Transverse colon (tissue), 4 donors: ENCODE measurements at regions not wholly inside any gene's neighbourhood (a gene's known extent, or its start where the extent isn't known, plus 50 kb on each side); places are given as distances from the start of the nearest gene placed in this dataset.

Source experiments
- POLR2A ChIP-seq: fragments of 450-650 bp; IDR thresholded peaks from one replicate; pipeline ENCODE4 v1.6.1; 2016; ENCODE audit warnings: antibody characterized with exemption, mild to moderate bottlenecking, moderate library complexity
- POLR2AphosphoS5 ChIP-seq, 3 donors: sonication (generic); formaldehyde crosslinking; IDR thresholded peaks; one replicate each; pipeline ENCODE4 v1.6.1; 2016; ENCODE audit warnings: antibody characterized with exemption in 3 of 3
- TF ChIP-seq, protein P1 (sequence below), 5 experiments: fragments of 200-600 bp in 3 of 5; fragments of 450-650 bp in 2 of 5; sonication (generic) in 3 of 5; IDR thresholded peaks; 1 replicate in 2 of 5; 2 replicates in 3 of 5; pipeline ENCODE4 v1.5.1; 2016 to 2017; ENCODE audit warnings: antibody characterized with exemption in 5 of 5, inconsistent platforms in 3 of 5, mild to moderate bottlenecking in 2 of 5, moderate library complexity in 1 of 5

DNA sequence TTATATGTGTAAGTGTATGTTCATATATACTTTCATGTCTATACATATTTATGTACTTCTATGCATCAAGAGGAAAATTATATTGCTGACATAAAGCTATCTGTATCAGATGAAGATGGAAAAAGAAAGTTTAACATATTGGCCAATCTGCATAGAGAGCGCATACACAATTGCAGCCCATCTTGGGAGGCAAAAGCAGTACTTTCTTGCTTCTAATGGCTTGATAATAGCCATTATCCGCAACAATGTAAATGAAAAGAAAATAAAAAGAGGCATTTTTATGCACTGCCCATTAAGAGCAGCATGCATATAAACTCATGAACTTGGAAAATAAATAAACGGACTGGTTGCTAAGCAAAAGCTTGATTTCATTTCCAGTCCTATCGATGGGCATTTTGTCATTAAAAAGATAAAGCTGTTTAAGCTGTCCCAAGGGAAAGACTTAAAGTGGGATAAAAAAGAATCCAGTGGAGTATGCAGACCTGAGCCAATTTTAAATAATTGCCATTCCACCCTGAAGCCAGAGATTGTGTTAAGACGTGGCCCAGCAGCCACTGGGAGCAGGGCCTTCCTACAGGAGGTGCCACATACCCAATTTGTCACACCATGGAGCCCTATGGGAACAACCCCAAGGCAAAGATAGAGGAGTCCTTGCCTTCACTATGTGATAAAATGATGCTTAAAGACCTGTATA lies 183.6 kb upstream of the CDH11 start:
- TF ChIP-seq, protein P1, sequence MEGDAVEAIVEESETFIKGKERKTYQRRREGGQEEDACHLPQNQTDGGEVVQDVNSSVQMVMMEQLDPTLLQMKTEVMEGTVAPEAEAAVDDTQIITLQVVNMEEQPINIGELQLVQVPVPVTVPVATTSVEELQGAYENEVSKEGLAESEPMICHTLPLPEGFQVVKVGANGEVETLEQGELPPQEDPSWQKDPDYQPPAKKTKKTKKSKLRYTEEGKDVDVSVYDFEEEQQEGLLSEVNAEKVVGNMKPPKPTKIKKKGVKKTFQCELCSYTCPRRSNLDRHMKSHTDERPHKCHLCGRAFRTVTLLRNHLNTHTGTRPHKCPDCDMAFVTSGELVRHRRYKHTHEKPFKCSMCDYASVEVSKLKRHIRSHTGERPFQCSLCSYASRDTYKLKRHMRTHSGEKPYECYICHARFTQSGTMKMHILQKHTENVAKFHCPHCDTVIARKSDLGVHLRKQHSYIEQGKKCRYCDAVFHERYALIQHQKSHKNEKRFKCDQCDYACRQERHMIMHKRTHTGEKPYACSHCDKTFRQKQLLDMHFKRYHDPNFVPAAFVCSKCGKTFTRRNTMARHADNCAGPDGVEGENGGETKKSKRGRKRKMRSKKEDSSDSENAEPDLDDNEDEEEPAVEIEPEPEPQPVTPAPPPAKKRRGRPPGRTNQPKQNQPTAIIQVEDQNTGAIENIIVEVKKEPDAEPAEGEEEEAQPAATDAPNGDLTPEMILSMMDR (IDR thresholded peaks at IDR 0.05), result no peak
- TF ChIP-seq POLR2A (no peak), POLR2AphosphoS5 (IDR thresholded peaks at IDR 0.05) (no peak)
